Stimulated activated CD8-positive, alpha-beta memory T cell treated with anti-CD3 and anti-CD28 coated beads, Interleukin-12 subunit alpha, Interleukin-12 subunit beta, amount 100 ng/mL, for 1 hour (primary cell): ENCODE measurements at regions not wholly inside any gene's neighbourhood (a gene's known extent, or its start where the extent isn't known, plus 50 kb on each side); places are given as distances from the start of the nearest gene placed in this dataset.

Source experiments
- DNase-seq: peaks from one replicate; pipeline ENCODE4 v3.0.0-alpha.2; 2020; ENCODE audit warnings: low read depth

DNA sequence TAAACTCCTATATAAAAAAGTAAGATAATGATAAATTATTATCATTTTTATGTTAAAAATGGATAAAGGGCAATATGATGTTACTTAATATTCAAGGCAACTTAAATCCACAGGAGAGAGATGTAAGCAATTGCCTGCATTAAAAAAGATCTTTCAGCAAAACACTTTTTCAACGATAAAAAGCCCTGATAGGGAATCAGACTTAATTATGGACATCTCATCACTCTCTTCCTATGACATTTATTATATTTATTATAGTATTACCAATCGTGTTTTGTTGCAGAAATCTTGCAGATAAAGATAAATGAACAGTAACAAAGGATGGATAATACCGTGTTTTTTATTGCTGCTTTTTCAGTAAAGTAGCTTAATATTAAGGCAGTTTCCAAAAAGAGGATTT is 178.5 kb downstream of the SH2D1A start:
- no peak for DNase-seq

DNA sequence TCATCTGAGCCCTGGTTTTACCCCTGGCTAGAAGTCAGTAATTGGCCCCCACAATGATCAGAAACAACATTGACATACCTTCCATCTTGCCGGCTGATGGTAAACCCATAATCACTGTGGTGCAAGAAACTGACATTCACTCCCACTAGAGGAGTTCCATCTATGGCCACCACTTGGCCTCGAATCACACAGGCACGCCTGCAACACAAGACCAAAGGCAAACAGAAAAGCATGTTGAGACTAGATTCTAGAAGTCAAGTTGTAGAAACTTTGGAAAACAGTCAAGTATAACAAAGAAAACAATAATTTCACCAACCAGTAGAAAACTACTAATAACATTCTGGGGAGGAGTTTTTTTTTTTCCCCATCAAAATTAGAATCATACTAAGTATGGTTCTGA is 183.4 kb downstream of the SH2D1A start:
- no peak for DNase-seq

DNA sequence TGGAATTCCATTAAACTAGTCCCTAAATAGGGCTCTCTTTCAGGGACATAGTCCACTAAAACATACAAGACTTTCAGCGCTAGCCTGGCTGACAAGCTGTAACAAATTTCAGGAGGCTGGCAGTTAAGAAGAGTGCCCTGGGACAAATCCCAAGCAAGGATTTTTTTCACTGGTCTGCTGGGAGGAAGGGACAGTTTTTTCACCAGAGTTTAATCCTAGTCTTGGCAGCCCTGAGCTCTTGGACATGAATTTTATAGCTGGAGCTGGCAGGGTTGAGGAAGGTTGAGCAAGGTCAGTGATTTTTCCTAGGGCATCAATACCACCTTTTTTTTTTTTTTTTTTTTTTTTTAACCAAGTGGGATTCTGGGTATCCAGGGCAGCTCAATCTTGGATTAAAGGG is 184.4 kb downstream of the SH2D1A start:
- no peak for DNase-seq

DNA sequence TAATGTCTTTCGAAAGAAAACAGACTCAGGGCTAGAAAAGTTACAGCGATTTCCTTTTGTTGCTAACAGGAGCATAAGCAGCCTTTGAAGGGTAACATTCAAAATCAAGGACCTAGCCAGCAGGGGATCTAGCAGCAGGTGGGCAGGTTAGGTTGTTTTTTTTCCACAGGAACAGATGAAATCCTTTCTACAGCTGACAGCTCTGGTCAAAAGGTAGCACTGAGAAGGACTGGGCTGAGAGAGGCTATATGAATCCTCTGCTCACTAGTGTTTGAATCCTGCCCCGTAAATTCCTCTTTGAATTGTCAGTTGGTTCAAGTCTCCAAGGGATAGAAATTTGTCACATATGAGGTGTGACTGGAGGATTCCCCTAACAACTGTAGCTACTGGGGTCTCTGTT is 188.2 kb downstream of the SH2D1A start:
- DNase-seq: no peak

DNA sequence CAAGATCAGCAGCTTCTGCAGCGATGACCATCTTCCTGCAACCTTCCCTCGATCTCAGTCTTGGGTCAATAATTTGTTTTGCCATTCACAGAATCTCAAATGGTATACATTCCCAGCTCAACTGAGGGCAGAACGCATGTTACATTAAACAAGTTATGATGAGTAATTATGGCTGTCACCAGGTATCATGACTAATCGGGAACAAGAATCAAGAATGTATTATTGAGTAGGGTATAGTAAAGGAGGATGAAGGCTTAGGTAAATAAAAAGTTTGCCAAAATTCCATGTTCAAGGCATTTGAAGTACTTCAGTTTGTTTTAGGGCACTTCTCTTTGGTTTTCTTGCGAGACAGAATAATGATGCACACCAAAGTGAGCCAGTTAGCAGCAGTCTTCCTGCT is 194.1 kb downstream of the SH2D1A start:
- no peak for DNase-seq

DNA sequence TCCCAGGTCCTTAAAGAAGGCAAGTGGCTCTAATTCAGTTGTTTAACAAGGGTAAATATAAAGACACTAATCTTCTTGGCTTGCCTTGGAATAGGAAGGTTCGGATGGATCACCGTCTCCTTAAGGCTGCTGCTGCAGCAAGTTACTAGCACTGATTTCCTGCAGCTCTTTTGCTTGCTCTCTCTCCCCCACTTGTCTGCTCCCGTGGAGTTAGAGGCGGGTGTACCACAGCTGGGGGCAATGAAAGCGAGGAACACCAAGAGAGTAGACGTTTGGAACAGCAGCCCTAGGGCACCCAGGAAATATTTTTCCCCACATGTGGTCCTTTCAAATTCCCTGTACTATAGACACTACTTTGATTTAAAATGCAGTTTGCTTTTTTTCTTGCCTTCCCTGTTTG is 202.2 kb downstream of the SH2D1A start:
- no peak for DNase-seq

DNA sequence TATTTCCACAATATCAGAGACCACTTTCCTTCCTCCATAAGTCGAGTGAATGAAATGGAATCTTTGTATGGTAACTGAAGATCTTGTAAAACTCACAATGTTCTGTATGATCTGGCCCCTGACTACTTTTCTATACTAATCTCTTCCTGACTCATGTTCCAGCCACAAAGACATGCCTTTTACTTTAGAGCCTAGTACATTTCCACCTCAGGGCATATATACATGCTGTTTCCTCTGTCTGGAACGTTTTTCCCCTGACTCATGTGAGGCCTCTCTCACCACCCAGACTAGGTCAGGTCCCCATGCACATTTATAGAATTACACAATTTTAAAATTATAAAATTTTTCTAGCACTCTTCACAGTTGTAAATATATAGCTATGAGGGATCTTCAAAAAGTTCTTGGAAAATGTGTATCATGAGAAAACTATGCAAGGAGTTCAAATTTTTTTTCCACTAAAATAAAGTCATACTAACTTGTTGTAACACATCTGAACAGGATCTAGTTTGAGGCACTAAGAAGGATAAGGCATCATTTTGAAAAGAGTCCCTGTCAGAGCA is 208.8 kb downstream of the SH2D1A start:
- DNase-seq: no peak

DNA sequence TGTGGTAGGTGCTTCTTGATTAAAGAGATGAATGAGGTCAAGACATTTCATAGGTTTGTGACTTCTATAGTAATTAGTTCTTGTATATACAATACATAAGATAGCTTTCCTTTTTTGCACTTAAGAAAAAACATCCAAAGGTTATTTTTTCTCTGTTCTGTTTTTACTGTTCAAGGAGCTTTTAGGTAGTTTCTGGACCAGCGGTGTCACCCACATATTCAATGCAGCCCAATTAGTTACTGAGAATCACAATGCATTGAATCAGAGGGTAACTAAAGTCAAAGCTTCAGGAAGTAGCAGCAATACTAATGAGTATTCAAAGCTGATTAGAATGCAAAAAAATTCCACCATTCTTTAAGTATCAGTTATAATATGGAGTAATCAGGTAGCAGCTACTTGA is 211.6 kb downstream of the SH2D1A start:
- DNase-seq: no peak

DNA sequence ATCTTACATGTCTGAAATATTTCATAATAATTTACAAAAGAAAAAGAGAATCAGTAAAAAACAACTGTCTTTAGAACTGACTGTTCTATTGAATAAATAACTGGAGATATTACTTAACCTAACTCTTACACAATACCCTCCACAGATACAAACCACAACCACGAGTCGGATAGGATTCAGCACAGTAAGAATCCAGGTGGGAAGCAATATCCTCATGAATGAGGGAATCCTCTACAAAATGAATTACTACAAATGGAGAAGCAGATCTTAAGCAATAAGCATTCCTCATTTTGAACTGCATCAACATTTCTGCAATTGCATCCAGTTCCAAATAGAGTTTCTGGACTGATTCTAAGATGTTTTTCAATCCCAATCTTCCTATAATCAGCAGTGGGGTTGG is 227.1 kb downstream of the SH2D1A start:
- no peak for DNase-seq

DNA sequence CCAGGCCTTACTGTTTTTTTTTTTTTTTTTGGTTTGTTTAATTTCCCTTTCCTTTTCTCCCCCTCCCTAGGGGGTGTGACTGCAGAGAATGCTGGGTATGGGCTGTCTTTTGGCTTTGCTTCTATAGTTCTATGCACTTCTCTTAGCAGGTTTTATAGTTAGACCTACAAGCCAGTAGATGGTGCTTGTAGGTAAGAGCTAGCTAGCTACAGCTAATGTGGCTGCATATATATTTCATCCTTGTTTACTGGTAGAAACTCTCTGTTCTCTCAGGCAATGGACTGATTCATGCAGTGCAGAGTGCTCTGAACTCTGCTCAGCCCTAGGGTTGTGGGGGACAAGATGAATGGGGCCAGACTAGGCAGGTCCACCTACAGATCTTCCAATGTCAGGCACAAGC is 246.4 kb downstream of the SH2D1A start:
- no peak for DNase-seq

DNA sequence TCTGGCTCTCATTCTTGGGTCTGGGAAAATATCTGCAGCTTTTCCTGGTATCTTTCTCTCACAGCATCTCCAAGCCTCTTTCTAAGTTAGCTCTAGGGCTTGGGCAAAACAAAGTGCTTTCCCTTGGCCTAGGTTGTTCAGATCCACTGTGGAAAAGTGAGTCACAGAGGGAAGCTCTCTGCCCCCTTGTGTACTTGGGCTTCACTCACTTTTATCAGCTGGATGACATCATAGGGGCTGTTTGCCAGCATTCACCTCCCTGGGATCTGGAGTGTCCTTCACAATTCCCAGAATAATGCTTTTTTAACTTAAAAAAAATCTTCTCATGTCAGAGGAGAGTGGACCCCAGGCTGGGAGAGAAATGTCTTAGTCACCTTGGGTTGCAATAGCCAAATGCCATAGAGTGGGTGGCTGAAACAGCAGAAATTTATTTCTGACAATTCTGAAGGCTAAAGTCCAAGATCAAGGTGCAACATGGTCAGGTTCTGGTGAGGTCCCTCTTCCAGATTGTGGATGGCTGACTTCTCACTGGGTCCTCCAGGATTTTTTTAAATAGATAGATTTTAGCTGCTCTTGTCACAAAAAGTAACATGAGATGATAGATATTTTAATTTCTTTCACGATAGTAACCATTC is 247.8 kb downstream of the SH2D1A start:
- no peak for DNase-seq

DNA sequence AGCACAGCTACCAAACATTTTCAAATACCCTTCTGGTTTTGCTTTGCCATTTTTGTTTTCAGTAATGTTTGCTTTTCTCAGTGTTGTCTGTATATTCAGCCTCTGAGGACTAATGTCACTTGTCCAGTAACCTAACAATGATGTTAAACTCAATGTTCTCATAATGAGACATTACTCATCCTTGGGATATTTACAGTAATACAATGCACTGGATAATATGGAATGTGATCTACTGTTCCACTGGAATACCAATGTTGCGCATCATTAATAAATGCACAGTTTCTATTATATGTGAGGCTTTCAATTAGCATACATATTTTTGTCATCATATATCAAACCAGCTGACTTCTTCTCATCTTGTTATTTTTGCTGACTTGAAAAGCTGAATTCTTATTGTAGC is 259.1 kb downstream of the SH2D1A start:
- no peak for DNase-seq

DNA sequence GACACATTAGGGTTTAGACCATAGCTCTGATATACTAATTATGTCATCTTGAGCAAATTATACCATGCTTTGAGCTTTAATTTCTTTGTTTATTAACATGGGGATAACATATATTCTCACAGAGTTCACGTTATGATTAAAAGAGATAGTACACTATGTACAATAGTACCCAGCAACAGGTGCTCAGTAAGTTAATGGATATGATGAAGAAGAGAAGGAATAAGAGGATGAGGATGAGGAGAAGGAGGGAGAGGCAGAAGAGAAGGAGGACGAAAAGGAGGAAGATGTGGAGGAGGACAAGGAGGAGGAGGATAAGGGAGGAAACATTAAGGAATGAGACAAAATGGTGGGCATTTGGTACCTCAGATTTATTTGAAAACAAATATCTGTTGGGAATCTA is 260.4 kb downstream of the SH2D1A start:
- no peak for DNase-seq

DNA sequence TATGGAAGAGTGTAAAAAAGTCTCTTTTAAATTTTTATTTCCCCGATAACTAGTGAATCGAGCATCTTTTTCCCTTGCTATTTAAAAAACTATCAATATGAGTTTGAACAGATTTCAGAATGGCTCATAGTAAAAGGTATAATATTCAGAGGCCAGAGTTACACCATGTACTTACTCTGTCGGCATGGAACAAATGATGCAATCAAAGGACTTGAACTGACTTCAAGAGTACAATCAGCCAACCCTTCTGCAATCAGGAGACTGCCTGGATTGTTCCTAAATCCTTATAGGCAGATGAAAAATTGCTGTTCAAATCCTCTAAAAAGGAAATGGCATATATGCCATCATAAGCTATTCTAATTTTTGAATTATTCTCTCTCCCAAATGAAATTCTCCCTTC is 273.3 kb downstream of the SH2D1A start:
- no peak for DNase-seq

DNA sequence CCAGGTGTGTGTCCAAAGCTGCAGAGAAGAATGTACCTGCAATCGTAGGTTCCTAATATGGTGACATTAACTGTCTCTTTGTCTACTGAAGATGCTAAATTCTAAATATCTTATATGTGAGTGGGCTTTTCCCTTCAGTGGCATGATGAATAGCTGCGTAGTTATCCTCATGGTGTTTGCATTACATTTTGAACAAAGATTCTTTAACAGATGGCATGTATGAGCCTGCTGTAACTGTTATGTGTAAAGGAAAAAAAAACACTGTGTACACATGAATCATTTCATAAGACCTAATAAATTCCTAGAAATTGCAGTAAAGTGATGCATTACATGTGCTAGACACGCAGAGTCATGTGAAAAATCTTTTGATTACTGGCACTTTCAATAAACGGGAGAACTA is 288.0 kb downstream of the SH2D1A start:
- no peak for DNase-seq

DNA sequence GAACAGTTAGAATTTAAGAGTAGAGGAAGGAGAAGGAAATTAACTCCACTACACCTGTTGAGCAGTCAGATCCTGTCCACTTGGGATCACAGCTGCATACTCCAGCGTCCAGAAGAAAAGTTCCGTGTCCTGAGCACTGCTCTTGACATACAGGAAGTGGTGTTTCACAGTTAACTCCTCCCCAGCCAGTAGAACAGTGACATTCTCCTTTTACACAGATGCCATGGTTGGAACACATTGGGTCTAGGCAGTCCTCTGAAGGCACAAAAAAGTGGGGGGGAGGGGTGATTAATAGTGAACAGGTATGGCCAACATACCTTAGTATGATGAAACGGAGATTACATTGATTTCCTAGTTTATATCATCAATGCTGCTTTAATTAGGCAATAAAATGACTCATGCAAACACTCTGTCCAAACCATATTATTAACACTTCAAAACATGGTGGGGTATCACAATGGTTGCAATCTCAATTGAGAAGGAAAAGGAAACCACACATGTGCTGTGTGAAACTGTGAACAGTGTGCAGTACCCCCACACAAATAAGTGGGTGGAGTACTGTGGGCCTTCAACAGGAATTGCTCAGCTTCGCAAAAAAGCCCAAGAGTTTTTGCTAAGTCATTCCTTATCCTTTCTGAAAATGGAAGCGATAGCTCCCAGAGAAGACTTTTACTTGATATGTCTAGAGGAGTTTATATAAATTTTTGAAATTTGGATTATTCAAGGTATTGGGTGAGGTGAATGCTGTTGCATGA is 295.6 kb downstream of the SH2D1A start:
- DNase-seq: no peak

DNA sequence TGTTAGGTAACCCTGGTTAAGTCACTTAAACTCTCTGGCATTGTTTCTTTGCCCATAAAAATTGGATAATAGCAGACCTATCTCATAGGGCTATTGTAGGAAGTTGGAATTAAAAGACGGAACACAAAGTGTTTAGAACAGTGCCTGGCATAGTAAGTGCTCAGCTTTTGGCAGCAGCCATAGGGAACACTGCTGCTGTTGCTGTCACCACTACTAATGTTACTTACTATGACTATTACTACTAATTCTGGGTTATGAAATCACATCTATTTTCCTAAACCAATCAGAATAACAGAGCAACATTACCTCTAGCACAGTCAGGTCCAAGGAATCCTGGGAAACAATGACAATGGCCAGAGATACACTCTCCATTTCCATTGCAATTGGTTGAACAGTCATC is 300.0 kb downstream of the SH2D1A start:
- no peak for DNase-seq

DNA sequence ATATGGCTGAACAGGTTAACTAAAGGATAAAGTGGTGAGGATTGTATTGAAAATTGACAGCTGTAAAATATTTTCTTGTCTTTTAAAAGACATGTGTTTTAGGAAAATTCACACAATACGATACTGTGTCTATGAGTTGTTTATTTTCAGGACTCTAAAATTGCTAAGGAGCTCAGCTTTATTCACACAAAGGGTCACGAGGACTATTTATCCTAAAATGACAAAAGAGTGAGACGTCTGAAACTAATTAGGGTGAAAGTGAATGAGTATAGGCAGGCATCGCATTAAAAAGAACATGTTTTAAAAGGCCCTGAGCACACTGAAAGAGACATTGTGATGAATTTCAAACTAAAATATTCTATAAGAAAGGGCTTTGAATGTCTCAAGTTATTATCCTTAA is 304.7 kb downstream of the SH2D1A start:
- DNase-seq: no peak

DNA sequence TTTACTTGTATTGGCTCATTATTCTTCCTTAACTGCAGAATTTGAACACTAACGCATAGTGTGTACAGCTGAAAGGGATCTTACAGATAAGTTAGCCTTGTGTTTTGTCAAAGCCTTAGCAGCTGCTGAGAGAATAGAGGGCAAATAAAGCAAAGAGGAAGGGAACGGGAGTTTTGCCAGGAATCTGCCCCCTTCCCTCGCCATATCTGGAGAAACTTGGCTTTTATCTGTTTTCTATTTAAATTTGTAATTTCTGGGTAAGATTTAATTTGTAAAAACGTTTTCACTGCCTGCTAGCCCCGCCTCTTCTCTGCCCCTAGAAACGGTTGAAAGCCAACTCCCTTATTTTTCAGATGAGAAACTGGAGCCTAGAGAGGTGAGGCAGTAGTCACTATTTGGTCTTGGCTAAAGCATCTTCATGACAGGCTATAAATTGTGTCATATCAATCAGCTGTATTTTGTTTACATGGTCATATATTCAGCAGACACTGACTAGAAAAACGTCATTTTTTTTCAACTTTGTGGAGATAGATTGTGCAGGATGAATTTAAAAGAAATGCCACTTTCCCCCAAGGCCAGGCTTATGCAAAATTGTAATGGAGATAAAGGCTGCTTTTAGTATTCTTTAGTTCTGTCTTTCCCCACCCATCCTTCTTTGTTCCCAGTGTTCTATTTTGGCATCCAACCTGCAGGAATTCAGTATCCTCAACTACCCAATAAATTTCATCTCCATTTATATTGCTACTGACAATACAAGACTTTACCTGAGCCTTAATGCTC is 319.4 kb downstream of the SH2D1A start:
- DNase-seq: no peak

DNA sequence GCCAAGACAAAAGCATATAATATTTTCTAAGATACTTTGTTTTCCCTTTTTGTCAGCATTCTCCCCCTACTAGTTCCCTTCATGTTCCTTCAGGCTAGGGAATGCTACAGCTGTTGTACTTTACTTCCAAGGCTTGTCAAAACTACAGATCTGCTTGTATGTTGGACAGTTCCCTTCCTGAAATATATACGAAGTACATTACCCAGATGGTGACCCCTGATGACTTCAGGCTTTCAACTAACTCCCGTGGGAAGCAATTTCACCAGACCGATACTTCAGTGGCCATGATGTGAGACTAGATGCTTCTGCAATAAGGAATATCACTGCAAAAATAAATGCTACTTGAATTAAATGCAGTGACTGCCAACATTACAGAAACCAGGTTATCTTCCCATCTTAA is 332.8 kb downstream of the SH2D1A start:
- DNase-seq: no peak

DNA sequence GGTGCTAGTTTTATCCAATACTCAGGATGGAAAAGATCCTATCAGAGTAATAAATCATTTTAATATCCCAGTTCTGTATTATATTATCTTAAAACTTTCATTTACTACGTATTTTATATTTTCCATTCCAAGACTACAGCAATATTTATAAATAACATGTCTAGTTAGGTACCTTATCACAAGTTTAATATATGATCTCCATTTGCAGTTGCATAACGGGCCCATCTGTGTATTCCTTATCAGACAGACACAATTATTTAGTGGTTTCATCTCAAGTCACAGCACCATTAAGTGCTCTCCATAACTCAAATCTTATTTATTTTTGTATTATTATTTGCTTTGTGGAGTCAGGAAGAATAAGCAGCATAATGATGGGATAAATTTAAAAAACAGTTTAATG is 333.9 kb downstream of the SH2D1A start:
- DNase-seq: no peak

DNA sequence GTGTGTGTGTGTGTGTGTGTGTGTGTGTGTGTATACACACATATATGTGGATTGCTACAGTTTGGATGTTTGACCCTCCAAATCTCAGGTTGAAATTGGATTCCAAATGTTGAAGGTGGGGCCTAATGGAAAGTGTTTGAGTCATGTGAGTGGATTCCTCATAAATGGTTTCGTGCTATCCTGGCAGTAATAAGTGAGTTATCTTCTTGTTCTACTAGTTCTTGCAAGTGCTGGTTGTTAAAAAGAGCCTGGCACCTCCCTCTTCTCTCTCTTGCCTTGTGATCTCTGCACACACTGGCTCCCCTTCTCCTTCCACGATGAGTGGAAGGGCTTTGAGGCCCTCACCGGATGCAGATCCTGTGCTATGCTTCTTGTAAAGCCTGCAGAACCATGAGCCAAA is 344.1 kb downstream of the SH2D1A start:
- DNase-seq: no peak

DNA sequence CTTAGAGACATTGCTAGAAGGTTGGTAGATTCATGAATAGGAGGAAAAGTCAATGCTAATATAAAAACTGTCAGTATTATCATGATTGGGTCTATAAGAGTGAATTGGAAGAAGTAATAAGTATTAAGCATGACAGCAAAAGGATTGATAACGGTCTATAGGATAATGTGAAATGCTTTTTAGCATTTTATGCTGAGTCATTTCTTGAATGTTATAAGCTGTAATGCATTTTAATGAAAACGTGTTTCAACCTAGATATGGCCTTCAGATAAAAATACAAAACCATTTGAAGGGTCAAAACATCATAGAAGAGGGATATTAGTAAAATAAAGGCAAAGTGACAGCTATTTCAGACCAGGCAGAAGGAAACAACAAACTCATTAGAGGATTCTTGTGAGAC is 353.5 kb downstream of the SH2D1A start:
- DNase-seq: no peak
